Astrocyte of the spinal cord (primary cell): ENCODE measurements at regions not wholly inside any gene's neighbourhood (a gene's known extent, or its start where the extent isn't known, plus 50 kb on each side); places are given as distances from the start of the nearest gene placed in this dataset.

Source experiments
- DNase-seq: peaks from one replicate; pipeline ENCODE4 v3.0.0; 2011; ENCODE audit warnings: low read depth, low spot score
- H3K4me3 ChIP-seq: 2 replicates; pipeline ENCODE4 v1.5.1; 2011; ENCODE audit warnings: low read depth, mild to moderate bottlenecking, low read length, moderate library complexity
- in situ Hi-C: cut with HindIII; loops from 2 replicates; pipeline ENCODE4 v1.10.0; 2017; ENCODE audit warnings: low sequenced_read_pairs
- TF ChIP-seq, protein P1 (sequence below): IDR thresholded peaks from 2 replicates; pipeline ENCODE4 v1.5.1; 2012; ENCODE audit warnings: low read depth, mild to moderate bottlenecking, low read length, inconsistent platforms

DNA sequence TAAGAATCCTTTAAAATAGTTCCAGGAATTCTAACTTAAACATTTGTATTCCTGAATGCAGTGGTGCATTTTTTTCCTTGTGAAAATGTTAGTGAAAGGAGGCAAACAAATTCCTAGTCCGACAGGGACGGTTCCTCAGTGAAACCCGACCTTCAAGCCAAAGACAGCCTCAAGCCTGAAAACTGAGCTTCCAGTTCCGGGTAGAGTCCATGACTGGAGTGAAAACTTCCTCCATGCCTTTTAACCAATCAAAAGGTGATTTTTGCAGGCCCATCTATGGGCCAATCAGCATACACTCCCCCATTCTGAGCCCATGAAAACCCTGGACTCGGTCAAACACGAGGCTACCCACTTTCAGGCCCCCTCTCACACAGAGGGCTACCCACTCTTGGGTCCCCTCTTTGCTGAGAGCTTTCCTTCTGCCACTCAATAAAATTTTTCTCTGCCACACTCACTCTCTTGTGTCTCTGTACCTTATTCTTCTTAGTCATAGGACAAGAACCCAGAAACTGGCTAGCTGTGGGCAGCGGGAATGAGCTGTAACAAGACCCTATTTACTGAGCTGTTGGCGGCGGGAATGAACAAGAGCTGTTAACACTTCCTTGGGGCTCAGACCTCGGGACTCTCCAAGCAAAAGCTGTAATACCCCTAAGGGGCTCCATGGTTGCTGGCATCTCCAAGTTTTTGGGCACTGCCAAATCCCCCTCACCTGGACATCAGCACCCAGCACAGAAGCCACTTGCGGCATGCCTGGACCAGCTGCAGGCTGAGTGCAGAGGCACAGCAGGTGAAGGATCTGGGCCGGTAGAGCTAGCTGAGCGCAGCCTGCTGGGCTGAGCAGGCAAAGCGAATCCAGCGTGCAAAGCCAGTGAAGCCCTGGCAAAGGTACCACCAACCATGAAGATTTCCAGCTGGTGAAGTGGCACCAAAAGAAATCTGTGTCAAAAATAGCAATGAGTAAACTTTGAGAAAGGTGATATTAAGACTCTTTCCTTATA, 598.8 kb downstream of the MCTP2 start:
- H3K4me3 ChIP-seq, result no peak overlapping the region
- in situ Hi-C loops, result no loop called here
- TF ChIP-seq, protein P1, sequence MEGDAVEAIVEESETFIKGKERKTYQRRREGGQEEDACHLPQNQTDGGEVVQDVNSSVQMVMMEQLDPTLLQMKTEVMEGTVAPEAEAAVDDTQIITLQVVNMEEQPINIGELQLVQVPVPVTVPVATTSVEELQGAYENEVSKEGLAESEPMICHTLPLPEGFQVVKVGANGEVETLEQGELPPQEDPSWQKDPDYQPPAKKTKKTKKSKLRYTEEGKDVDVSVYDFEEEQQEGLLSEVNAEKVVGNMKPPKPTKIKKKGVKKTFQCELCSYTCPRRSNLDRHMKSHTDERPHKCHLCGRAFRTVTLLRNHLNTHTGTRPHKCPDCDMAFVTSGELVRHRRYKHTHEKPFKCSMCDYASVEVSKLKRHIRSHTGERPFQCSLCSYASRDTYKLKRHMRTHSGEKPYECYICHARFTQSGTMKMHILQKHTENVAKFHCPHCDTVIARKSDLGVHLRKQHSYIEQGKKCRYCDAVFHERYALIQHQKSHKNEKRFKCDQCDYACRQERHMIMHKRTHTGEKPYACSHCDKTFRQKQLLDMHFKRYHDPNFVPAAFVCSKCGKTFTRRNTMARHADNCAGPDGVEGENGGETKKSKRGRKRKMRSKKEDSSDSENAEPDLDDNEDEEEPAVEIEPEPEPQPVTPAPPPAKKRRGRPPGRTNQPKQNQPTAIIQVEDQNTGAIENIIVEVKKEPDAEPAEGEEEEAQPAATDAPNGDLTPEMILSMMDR, result no peak
- no peak for DNase-seq

DNA sequence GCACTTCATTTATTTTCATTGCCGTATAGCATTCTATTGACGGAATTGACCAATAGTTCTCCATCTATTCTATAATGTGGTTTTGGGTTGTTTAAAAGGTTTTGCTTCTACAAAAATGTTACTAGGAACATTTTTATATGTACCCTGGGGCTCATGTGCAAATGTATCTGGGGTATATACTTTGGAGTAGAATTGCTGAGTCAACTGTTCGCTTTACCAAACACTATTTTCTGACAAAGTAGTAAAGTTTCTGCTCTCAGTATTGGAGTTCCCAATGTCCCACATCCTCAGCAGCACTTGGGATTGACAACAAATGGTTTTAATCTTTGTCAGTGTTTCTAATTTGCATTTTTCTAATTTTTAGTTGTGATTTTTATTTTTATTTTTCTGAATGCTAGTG, 602.6 kb downstream of the MCTP2 start:
- TF ChIP-seq, protein P1, result no peak
- DNase-seq, result no peak
- H3K4me3 ChIP-seq, result no peak overlapping the region
- in situ Hi-C loops, result no loop called here

DNA sequence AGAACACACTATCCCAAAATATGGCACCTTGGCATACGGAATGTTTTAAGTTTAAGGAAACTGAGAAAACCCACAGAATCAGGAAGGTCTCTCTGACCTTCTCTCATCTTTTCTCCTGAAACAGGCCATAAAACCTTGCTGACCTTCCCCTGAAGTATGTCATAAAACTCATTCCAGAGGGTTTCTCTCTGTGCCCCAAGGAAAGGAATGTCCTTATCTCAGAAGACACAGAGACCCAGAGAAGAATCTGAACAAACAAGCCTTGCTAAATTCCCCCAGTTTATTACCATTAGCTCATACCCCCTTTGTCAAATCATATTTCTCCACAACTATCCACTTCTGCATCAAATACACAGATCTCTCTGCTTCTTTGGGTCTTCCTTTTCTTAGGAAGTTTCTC, 603.1 kb downstream of the MCTP2 start:
- in situ Hi-C loops, result no loop called here
- no peak overlapping the region for H3K4me3 ChIP-seq
- TF ChIP-seq, protein P1, result no peak
- no peak for DNase-seq

GRCh38 chr15:94838281-94838680, 606.9 kb downstream of the MCTP2 start:
- in situ Hi-C loops, result no loop called here
- no peak overlapping the region for H3K4me3 ChIP-seq
- TF ChIP-seq, protein P1, result no peak
- no peak for DNase-seq

DNA sequence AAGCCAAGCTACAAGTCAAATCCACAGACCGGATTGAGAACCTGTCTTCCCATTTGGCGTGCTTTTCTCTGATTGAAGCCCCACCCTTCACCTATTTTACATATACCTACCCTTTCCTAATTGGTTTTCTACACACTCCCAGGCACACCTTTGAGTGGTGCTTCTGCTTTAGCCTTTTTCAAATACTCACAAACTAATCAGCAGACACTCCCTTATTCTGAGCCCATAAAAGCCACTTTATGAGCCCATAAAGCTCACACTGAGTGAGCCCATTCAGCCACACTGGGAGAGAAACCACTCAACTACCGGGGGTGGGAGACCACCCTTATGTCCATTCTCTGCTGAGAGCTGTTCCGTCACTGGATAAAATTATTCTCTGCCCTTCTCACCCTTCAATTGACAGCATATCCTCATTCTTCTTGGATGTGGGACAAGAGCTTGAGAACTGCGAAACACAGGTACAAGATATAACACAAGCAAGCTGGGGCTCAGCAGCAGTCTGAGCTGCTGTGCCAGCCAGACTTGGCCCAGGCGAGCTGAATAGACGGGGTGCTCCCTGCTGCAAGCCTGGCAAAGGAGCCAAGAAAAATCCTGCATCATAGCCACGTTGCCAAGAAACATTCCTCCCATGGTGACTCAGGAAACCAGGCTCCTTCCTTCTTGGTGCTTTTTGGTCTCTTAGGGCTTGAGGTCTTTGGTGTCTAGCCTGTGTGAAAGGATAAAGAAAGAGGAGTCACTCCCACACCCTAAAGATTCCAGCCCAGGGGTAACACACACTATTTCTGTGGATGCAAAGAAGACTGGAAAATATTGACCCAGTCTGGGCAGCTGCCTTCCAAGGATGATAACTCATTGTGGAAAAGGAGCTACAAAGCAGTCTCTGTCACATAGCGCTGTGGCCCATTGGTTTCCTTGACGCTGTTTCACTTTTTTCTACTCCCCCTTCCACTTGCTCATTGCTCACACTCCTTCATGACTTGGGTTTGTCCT, 609.7 kb downstream of the MCTP2 start:
- DNase-seq, result peak; percentile 81
- in situ Hi-C loops, result no loop called here
- TF ChIP-seq, protein P1, result no peak
- H3K4me3 ChIP-seq, result no peak overlapping the region

GRCh38 chr15:94843060-94843459, 611.7 kb downstream of the MCTP2 start:
- in situ Hi-C loops, result no loop called here
- H3K4me3 ChIP-seq, result no peak overlapping the region
- TF ChIP-seq, protein P1, result no peak
- no peak for DNase-seq
